K562 (cell line): ENCODE measurements at regions not wholly inside any gene's neighbourhood (a gene's known extent, or its start where the extent isn't known, plus 50 kb on each side); places are given as distances from the start of the nearest gene placed in this dataset.

ENCODE experiments used
- CTCF ChIP-seq, 3 experiments: IDR thresholded peaks in 2 of 3; conservative IDR thresholded peaks in 1 of 3; 2 replicates each; pipeline ENCODE4 v1.5.1; 2011 to 2012; ENCODE audit warnings: low read length in 3 of 3, mild to moderate bottlenecking in 3 of 3, control low read depth in 2 of 3, improper control_type of control experiment in 1 of 3, inconsistent platforms in 1 of 3, low read depth in 1 of 3, mixed read lengths in 1 of 3, moderate library complexity in 1 of 3; ENCODE audit not compliant: insufficient read depth in 2 of 3
- HDAC6 ChIP-seq: IDR thresholded peaks from 2 replicates; pipeline ENCODE4 v1.6.1; 2012; ENCODE audit warnings: low read depth, mild to moderate bottlenecking, control low read depth, inconsistent platforms, low read length, moderate library complexity
- NFYB ChIP-seq: IDR thresholded peaks from 2 replicates; pipeline ENCODE4 v1.6.1; 2011; ENCODE audit warnings: mild to moderate bottlenecking, moderate library complexity; ENCODE audit not compliant: insufficient read length; ENCODE audit errors: extremely low read depth
- POLR2B ChIP-seq: fragments of 450-650 bp; IDR thresholded peaks from 2 replicates; pipeline ENCODE4 v1.6.1; 2018; ENCODE audit warnings: low read depth; ENCODE audit not compliant: partially characterized antibody
- POLR3A ChIP-seq: IDR thresholded peaks from 2 replicates; pipeline ENCODE4 v1.6.1; 2011; ENCODE audit warnings: borderline replicate concordance, mild to moderate bottlenecking, moderate library complexity; ENCODE audit not compliant: insufficient read length, insufficient read depth; ENCODE audit errors: extremely low read depth
- RNF2 ChIP-seq: sonication (generic); IDR thresholded peaks from 2 replicates; pipeline ENCODE4 v1.6.1; 2016
- SMARCA5 ChIP-seq: fragments of 450-650 bp; IDR thresholded peaks from 2 replicates; pipeline ENCODE4 v1.6.1; 2016
- TEAD4 ChIP-seq, 2 experiments: sonication (generic) in 1 of 2; formaldehyde crosslinking in 1 of 2; IDR thresholded peaks; 2 replicates each; pipeline versions ENCODE4 v1.6.1 to v1.8.0; 2012 to 2022; ENCODE audit warnings: borderline replicate concordance in 1 of 2, inconsistent platforms in 1 of 2, low read length in 1 of 2, mild to moderate bottlenecking in 1 of 2, missing genetic modification reagents in 1 of 2

DNA sequence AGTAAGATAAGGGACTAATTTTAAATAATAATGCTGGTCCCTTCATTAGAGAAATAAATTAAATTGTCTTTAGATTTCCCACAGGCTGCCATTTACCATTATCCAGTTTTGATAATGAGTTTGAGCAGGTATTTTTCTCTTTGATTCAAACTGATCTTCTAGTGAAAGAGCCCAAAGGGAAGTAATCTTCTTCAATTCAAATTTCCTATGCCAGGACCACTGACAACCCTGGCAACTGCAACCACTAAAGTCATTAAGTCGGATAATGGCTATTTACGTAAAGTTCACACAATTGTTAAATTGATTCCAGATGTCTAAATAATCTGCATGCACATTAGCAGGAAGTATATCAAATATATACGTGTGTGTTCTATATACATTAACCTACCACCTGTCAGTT lies 399.3 kb downstream of the PTPRC start:
- TF ChIP-seq CTCF (IDR thresholded peaks at IDR 0.05 in 2 of 3, conservative IDR thresholded peaks at IDR 0.05 in 1 of 3; ENCODE audit: insufficient read depth in 2 of 3, low read depth in 1 of 3, low read length in 3 of 3) (no peak), TEAD4 (IDR thresholded peaks at IDR 0.05; ENCODE audit: low read length) (no peak), TEAD4 (CRISPR knock-in tag; IDR thresholded peaks at IDR 0.05; ENCODE audit: borderline replicate concordance) (no peak), HDAC6 (no peak), POLR2B (no peak), RNF2 (no peak), NFYB (no peak), POLR3A (no peak), SMARCA5 (no peak)
